GM23338 (cell line): ENCODE measurements at regions not wholly inside any gene's neighbourhood (a gene's known extent, or its start where the extent isn't known, plus 50 kb on each side); places are given as distances from the start of the nearest gene placed in this dataset.

Experiments
- ATAC-seq: fragments of 200-7000 bp; cut with Tn5 transposase; 3 replicates; pipeline ENCODE4 v1.9.1; 2020
- DNase-seq: peaks from one replicate; pipeline ENCODE4 v3.0.0-alpha.2; 2015; ENCODE audit warnings: low spot score
- H2AFZ ChIP-seq: fragments of 200-600 bp; sonication (generic); 2 replicates; pipeline ENCODE4 v1.8.0; 2016; ENCODE audit warnings: antibody characterized with exemption, mild to moderate bottlenecking, moderate library complexity
- H3F3A ChIP-seq: fragments of 200-600 bp; sonication (generic); replicated peaks from 2 replicates; pipeline ENCODE4 v1.8.0; 2017; ENCODE audit warnings: antibody characterized with exemption, mixed run types, low read depth
- H3K27ac ChIP-seq: fragments of 200-600 bp; sonication (generic); 2 replicates; pipeline ENCODE4 v1.6.1; 2016; ENCODE audit warnings: low read depth
- H3K27me3 ChIP-seq: fragments of 200-600 bp; sonication (generic); 2 replicates; pipeline ENCODE4 v1.8.0; 2016; ENCODE audit warnings: mild to moderate bottlenecking, mixed run types, moderate library complexity; ENCODE audit not compliant: insufficient read depth
- H3K36me3 ChIP-seq: fragments of 200-600 bp; sonication (generic); 2 replicates; pipeline ENCODE4 v1.8.0; 2016; ENCODE audit warnings: mild to moderate bottlenecking; ENCODE audit not compliant: insufficient read depth
- H3K4me1 ChIP-seq: fragments of 200-600 bp; sonication (generic); 2 replicates; pipeline ENCODE4 v1.8.0; 2016; ENCODE audit warnings: mild to moderate bottlenecking, moderate library complexity; ENCODE audit not compliant: insufficient read depth
- H3K4me2 ChIP-seq: fragments of 200-600 bp; sonication (generic); 2 replicates; pipeline ENCODE4 v1.7.1; 2017; ENCODE audit warnings: mixed run types
- H3K4me3 ChIP-seq: fragments of 200-600 bp; sonication (generic); 2 replicates; pipeline ENCODE4 v1.6.1; 2016; ENCODE audit warnings: mixed run types
- H3K79me2 ChIP-seq: fragments of 200-600 bp; sonication (generic); replicated peaks from 2 replicates; pipeline ENCODE4 v1.8.0; 2017; ENCODE audit warnings: mild to moderate bottlenecking; ENCODE audit not compliant: insufficient read depth
- H3K9me2 ChIP-seq: fragments of 200-600 bp; sonication (generic); 2 replicates; pipeline ENCODE4 v1.8.0; 2017; ENCODE audit not compliant: insufficient read depth
- H4K20me1 ChIP-seq: fragments of 200-600 bp; sonication (generic); replicated peaks from 2 replicates; pipeline ENCODE4 v1.8.0; 2017; ENCODE audit warnings: mild to moderate bottlenecking; ENCODE audit not compliant: insufficient read depth
- H3K27ac Mint-ChIP-seq: 2 replicates; pipeline ENCODE4 v1.8.0; 2020; ENCODE audit warnings: inconsistent platforms, mild to moderate bottlenecking, moderate library complexity, mixed read lengths
- H3K27me3 Mint-ChIP-seq: 3 replicates; pipeline ENCODE4 v1.8.0; 2022; ENCODE audit warnings: low read depth, mild to moderate bottlenecking, moderate library complexity, mixed read lengths, inconsistent platforms; ENCODE audit not compliant: insufficient read depth, poor library complexity
- H3K36me3 Mint-ChIP-seq: 3 replicates; pipeline ENCODE4 v1.8.0; 2021; ENCODE audit warnings: low read depth, mild to moderate bottlenecking, inconsistent platforms, moderate library complexity, mixed read lengths
- H3K4me1 Mint-ChIP-seq: 3 replicates; pipeline ENCODE4 v1.8.0; 2020; ENCODE audit warnings: mild to moderate bottlenecking, inconsistent platforms, mixed read lengths
- H3K4me3 Mint-ChIP-seq: 3 replicates; pipeline ENCODE4 v1.8.0; 2021; ENCODE audit warnings: moderate library complexity, mild to moderate bottlenecking, inconsistent platforms, mixed read lengths
- H3K9me3 Mint-ChIP-seq: 3 replicates; pipeline ENCODE4 v1.8.0; 2020; ENCODE audit warnings: moderate library complexity, mild to moderate bottlenecking, inconsistent platforms, mixed read lengths
- CREB1 ChIP-seq: fragments of 250-450 bp; sonication (Bioruptor Pico); IDR thresholded peaks from 2 replicates; pipeline ENCODE4 v1.5.0; 2020; ENCODE audit warnings: low read depth, mild to moderate bottlenecking, moderate library complexity
- CTCF ChIP-seq, 2 experiments: fragments of 200-600 bp in 1 of 2; sonication (generic) in 1 of 2; conservative IDR thresholded peaks; 2 replicates each; pipeline versions ENCODE4 v1.5.1 to v1.6.1; 2016 to 2017; ENCODE audit warnings: antibody characterized with exemption in 2 of 2, low read depth in 2 of 2, mild to moderate bottlenecking in 2 of 2, moderate library complexity in 1 of 2
- ETS1 ChIP-seq: IDR thresholded peaks from 2 replicates; pipeline ENCODE4 v1.6.1; 2016; ENCODE audit warnings: antibody characterized with exemption
- EZH2 ChIP-seq: fragments of 200-600 bp; sonication (generic); IDR thresholded peaks from one replicate; pipeline ENCODE4 v1.8.0; 2017; ENCODE audit warnings: antibody characterized with exemption, mild to moderate bottlenecking, low read depth; ENCODE audit not compliant: unreplicated experiment
- EZH2phosphoT487 ChIP-seq: fragments of 200-600 bp; sonication (generic); IDR thresholded peaks from one replicate; pipeline ENCODE4 v1.8.1; 2018; ENCODE audit warnings: antibody characterized with exemption; ENCODE audit not compliant: unreplicated experiment
- JUNB ChIP-seq: IDR thresholded peaks from one replicate; pipeline ENCODE4 v1.6.1; 2016; ENCODE audit warnings: antibody characterized with exemption; ENCODE audit not compliant: unreplicated experiment
- NANOG ChIP-seq: IDR thresholded peaks from 2 replicates; pipeline ENCODE4 v1.6.1; 2016; ENCODE audit warnings: antibody characterized with exemption, borderline replicate concordance
- POLR2AphosphoS5 ChIP-seq: IDR thresholded peaks from 2 replicates; pipeline ENCODE4 v1.6.1; 2016; ENCODE audit warnings: antibody characterized with exemption, low read depth
- REST ChIP-seq: IDR thresholded peaks from one replicate; pipeline ENCODE4 v1.6.1; 2018; ENCODE audit warnings: antibody characterized with exemption; ENCODE audit not compliant: unreplicated experiment
- STAT1 ChIP-seq: IDR thresholded peaks from one replicate; pipeline ENCODE4 v1.6.1; 2016; ENCODE audit warnings: antibody characterized with exemption; ENCODE audit not compliant: unreplicated experiment
- ZNF114 ChIP-seq: fragments of 250-450 bp; sonication (Bioruptor Pico); IDR thresholded peaks from 2 replicates; pipeline ENCODE4 v1.5.0; 2020; ENCODE audit warnings: mild to moderate bottlenecking, moderate library complexity
- ZNF331 ChIP-seq: fragments of 250-450 bp; sonication (Bioruptor Pico); IDR thresholded peaks from 2 replicates; pipeline ENCODE4 v1.5.0; 2020; ENCODE audit warnings: low read depth, mild to moderate bottlenecking, moderate library complexity
- TF ChIP-seq, protein P1 (sequence below): fragments of 250-450 bp; sonication (Bioruptor Pico); IDR thresholded peaks from 2 replicates; pipeline ENCODE4 v1.5.0; 2020; ENCODE audit warnings: mild to moderate bottlenecking, moderate library complexity

DNA sequence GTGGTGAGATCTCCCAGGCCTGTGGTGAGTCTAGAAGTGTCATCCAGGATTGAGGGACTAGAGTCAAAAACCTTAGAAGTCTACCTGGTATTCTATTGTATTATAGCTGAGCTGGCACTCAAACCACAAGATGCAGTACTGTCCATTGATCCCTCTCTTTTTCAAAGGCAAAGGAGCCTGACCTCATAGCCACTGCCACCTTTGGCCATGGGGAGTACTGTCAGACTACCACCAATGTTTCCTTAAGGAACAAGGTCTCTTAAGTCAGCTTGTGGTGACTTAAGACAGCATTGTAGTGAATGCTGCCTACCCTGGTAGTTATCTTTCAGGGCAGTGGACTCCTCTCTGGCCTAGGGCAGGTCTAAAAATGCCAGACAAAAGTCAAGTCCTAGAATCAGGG, 878.0 kb upstream of the MDGA2 start:
- no peak for ATAC-seq
- Mint-ChIP-seq H3K27ac (no peak overlapping the region), H3K27me3 (no peaks in the 10 kb centered on the region), H3K9me3 (no peaks in the 10 kb centered on the region; the same call in 2 of the 3 replicates), H3K4me3 (no peak overlapping the region), H3K36me3 (peaks cover 3% of the 10 kb centered on the region; the same call in 1 of the 3 replicates), H3K4me1 (no peaks in the 10 kb centered on the region)
- Histone ChIP-seq H3K4me3 (no peak overlapping the region), H2AFZ (no peak overlapping the region), H3K36me3 (no peaks in the 10 kb centered on the region), H3F3A (no peaks in the 10 kb centered on the region), H3K4me1 (no peaks in the 10 kb centered on the region), H3K4me2 (no peak overlapping the region), H3K27ac (no peak overlapping the region), H3K79me2 (no peaks in the 10 kb centered on the region), H3K27me3 (no peaks in the 10 kb centered on the region), H4K20me1 (no peaks in the 10 kb centered on the region), H3K9me2 (no peaks in the 10 kb centered on the region; the same call in none of the 2 replicates)
- peak; percentile 13 for DNase-seq
- TF ChIP-seq CREB1 (CRISPR knock-in tag) = no peak
- no peak for TF ChIP-seq ETS1
- no peak for TF ChIP-seq REST
- no peak for TF ChIP-seq JUNB
- TF ChIP-seq ZNF331 (CRISPR knock-in tag) = no peak
- TF ChIP-seq NANOG = no peak
- TF ChIP-seq EZH2phosphoT487 = no peak
- TF ChIP-seq CTCF (conservative IDR thresholded peaks at IDR 0.05; ENCODE audit: low read depth in 2 of 2) = no peak
- TF ChIP-seq, protein P1, sequence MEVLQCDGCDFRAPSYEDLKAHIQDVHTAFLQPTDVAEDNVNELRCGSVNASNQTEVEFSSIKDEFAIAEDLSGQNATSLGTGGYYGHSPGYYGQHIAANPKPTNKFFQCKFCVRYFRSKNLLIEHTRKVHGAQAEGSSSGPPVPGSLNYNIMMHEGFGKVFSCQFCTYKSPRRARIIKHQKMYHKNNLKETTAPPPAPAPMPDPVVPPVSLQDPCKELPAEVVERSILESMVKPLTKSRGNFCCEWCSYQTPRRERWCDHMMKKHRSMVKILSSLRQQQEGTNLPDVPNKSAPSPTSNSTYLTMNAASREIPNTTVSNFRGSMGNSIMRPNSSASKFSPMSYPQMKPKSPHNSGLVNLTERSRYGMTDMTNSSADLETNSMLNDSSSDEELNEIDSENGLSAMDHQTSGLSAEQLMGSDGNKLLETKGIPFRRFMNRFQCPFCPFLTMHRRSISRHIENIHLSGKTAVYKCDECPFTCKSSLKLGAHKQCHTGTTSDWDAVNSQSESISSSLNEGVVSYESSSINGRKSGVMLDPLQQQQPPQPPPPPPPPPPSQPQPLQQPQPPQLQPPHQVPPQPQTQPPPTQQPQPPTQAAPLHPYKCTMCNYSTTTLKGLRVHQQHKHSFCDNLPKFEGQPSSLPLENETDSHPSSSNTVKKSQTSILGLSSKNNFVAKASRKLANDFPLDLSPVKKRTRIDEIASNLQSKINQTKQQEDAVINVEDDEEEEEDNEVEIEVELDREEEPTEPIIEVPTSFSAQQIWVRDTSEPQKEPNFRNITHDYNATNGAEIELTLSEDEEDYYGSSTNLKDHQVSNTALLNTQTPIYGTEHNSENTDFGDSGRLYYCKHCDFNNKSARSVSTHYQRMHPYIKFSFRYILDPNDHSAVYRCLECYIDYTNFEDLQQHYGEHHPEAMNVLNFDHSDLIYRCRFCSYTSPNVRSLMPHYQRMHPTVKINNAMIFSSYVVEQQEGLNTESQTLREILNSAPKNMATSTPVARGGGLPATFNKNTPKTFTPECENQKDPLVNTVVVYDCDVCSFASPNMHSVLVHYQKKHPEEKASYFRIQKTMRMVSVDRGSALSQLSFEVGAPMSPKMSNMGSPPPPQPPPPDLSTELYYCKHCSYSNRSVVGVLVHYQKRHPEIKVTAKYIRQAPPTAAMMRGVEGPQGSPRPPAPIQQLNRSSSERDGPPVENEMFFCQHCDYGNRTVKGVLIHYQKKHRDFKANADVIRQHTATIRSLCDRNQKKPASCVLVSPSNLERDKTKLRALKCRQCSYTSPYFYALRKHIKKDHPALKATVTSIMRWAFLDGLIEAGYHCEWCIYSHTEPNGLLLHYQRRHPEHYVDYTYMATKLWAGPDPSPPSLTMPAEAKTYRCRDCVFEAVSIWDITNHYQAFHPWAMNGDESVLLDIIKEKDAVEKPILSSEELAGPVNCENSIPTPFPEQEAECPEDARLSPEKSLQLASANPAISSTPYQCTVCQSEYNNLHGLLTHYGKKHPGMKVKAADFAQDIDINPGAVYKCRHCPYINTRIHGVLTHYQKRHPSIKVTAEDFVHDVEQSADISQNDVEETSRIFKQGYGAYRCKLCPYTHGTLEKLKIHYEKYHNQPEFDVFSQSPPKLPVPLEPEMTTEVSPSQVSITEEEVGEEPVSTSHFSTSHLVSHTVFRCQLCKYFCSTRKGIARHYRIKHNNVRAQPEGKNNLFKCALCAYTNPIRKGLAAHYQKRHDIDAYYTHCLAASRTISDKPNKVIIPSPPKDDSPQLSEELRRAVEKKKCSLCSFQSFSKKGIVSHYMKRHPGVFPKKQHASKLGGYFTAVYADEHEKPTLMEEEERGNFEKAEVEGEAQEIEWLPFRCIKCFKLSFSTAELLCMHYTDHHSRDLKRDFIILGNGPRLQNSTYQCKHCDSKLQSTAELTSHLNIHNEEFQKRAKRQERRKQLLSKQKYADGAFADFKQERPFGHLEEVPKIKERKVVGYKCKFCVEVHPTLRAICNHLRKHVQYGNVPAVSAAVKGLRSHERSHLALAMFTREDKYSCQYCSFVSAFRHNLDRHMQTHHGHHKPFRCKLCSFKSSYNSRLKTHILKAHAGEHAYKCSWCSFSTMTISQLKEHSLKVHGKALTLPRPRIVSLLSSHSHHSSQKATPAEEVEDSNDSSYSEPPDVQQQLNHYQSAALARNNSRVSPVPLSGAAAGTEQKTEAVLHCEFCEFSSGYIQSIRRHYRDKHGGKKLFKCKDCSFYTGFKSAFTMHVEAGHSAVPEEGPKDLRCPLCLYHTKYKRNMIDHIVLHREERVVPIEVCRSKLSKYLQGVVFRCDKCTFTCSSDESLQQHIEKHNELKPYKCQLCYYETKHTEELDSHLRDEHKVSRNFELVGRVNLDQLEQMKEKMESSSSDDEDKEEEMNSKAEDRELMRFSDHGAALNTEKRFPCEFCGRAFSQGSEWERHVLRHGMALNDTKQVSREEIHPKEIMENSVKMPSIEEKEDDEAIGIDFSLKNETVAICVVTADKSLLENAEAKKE (CRISPR knock-in tag) = no peak
- no peak for TF ChIP-seq EZH2
- TF ChIP-seq STAT1 = no peak
- no peak for TF ChIP-seq ZNF114 (CRISPR knock-in tag)
- TF ChIP-seq POLR2AphosphoS5 = no peak
